Ectodermal cell (in vitro differentiated cells): ENCODE measurements at regions not wholly inside any gene's neighbourhood (a gene's known extent, or its start where the extent isn't known, plus 50 kb on each side); places are given as distances from the start of the nearest gene placed in this dataset.
"Not testable (repeated sequence)": the region's sequence is repeated elsewhere in the genome, so short reads cannot be mapped to it uniquely, and the experiment has no call there.

Experiments
- H3K27ac ChIP-seq: 2 replicates; pipeline ENCODE4 v1.7.0; 2013; ENCODE audit warnings: mild to moderate bottlenecking, low read depth, low read length; ENCODE audit not compliant: insufficient read depth, poor library complexity, severe bottlenecking
- H3K27me3 ChIP-seq: 2 replicates; pipeline ENCODE4 v1.7.0; 2013; ENCODE audit warnings: mild to moderate bottlenecking, low read length; ENCODE audit not compliant: insufficient read depth, control insufficient read depth, poor library complexity, severe bottlenecking
- H3K36me3 ChIP-seq: one replicate; pipeline ENCODE4 v1.7.0; 2013; ENCODE audit warnings: low read length; ENCODE audit not compliant: control insufficient read depth, insufficient read depth
- H3K4me1 ChIP-seq: one replicate; pipeline ENCODE4 v1.7.0; 2013; ENCODE audit warnings: low read length; ENCODE audit not compliant: control insufficient read depth, insufficient read depth
- H3K4me3 ChIP-seq: 2 replicates; pipeline ENCODE4 v1.7.0; 2013; ENCODE audit warnings: low read depth, low read length, control low read depth; ENCODE audit not compliant: insufficient read depth
- H3K9me3 ChIP-seq: 2 replicates; pipeline ENCODE4 v1.7.0; 2013; ENCODE audit warnings: mild to moderate bottlenecking, low read length, moderate library complexity; ENCODE audit not compliant: control insufficient read depth
- WGBS, 2 experiments: methylation state at CpG; one replicate each; pipeline ENCODE4 v1.1.7; 2013; ENCODE audit warnings: missing lambda C conversion rate in 2 of 2; 5-methylcytosine and 5-hydroxymethylcytosine counted together

DNA sequence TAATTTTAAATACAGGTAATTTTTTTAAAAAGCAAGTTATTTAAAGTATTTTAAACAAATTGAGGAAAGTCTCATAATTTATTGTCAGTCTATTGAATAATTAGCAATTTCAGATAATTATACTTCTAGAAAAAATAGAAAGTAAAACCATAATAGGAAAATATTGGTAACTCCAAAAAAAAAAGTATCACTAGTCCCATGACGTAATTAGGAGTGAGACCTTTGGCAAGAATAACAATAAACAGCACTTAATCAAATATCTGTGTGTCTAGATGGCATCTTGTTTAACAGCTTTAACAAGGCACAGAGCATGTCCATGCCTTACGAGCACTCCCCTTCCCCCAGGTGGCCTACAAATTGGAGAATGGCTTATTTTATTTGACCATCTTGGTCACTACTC lies 1683.6 kb upstream of the AGA start:
- WGBS, 2 experiments: 80 to 94% methylated on average over 2 of the region's 2 CpGs
- Histone ChIP-seq H3K27ac (no peak overlapping the region), H3K4me3 (no peak overlapping the region), H3K27me3 (no peaks in the 10 kb centered on the region), H3K9me3 (no peaks in the 10 kb centered on the region), H3K36me3 (no peaks in the 10 kb centered on the region), H3K4me1 (no peaks in the 10 kb centered on the region)

DNA sequence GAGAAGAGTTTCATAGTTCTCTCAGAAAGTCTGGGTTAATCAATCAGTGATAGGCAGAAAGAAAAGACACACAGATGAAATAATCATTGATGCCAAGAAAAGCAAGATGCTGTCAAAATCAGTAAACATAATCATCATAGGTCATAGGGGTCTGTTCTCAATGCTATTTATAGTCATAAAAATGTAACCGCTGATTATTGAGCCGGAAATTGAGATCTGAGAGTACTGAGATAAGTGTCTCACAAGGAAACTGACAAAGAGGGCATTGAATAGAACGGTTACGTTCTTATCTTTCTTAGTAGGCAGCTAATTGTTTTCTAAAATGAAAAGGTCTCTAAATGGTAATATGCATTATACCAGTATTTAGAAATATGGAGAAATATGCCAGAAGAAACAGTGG lies 1686.1 kb upstream of the AGA start:
- Histone ChIP-seq H3K36me3 (no peaks in the 10 kb centered on the region), H3K9me3 (no peaks in the 10 kb centered on the region), H3K4me1 (no peaks in the 10 kb centered on the region), H3K27me3 (no peaks in the 10 kb centered on the region), H3K27ac (no peak overlapping the region), H3K4me3 (no peak overlapping the region)
- WGBS, 2 experiments: 94% methylated on average over 4 of the region's 4 CpGs

DNA sequence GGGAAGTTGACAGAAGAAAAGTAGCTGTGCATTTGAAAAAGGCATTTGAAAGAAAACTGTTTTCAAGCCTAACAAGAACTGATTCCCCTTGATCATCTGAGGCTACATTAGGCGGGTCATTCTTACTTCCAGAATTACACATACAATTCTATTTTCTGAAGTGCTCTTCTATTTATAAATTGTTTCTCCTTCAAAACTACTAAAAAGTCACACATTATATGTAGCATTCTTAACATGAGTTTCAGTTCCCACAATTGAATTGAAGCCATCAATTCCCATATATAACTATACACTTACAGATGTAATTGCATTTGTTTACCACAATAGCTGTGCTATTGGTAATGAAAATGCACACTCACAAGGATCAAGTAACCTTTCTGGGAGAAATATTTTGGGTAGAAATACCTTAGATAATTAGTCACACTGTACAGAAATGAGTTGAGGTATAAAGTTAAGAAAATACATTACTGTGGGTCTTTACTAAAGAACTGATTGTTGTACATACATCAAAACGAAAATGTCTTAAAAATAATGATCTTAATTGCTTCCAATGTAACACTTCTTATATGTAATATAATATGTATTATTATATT lies 1688.0 kb upstream of the AGA start:
- Histone ChIP-seq H3K9me3 (no peaks in the 10 kb centered on the region), H3K27ac (no peak overlapping the region), H3K4me1 (no peaks in the 10 kb centered on the region), H3K4me3 (no peak overlapping the region), H3K27me3 (no peaks in the 10 kb centered on the region), H3K36me3 (no peaks in the 10 kb centered on the region)
- 92 to 93% methylated on average over 1 of the region's 2 CpGs for WGBS, 2 experiments

DNA sequence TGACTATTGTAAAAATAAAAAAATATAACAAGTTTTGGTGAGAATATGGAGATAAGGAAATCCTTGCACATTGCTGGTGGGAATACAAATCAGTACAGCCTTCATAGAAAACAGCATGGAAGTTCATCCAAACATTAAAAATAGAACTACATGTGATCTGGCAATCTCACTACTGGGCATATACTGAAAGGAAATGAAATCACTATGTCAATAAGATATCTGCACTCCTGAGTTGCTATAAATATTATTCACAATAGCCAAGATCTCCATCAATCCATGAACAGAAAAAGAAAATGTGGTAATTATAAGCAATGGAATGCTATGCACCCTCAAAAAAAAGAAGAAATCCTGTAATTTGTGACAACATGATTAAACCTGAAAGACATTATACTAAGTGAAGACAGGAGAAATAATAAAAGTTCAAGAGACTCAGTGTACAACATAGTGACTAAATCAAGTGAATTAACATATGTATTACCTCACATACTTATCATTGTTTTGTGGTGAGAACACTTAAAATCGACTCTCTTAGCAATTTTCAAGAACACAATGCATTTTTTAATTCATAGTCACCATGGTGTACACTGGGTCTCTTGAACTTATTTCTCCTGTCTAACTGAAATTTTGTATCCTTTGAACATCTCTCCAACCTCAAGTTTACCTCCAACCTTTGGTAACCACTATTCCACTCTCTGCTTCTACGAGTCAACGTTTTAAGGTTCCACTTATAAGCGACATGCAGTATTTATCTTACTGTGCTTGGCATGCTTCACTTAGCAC lies 1703.7 kb upstream of the AGA start:
- WGBS, 2 experiments: 83% methylated on average over 4 of the region's 4 CpGs
- no peaks in the 10 kb centered on the region for H3K4me1 ChIP-seq
- H3K4me3 ChIP-seq: no peak overlapping the region

DNA sequence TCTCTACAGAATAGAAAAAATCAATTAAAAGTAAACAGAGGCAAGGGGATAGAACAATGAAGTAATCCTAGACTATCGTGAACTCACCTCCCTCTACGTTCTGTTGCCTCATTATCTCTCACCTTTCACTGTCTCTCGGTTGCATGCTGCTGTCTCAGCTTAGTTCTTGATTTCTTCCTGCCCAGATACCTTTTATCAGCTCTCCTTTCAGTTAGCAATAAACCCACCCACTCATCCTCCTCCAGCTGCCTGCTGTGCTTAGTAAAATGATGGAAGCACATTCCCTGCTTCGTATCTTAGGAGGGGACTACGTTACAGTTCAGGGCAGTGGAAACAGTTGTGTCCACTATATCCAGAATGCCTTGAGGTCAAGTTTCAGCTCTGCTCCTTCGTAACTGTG lies 1709.5 kb upstream of the AGA start:
- H3K4me1 ChIP-seq: no peaks in the 10 kb centered on the region
- H3K27ac ChIP-seq: no peak overlapping the region
- WGBS, 2 experiments: 86 to 88% methylated on average over 6 of the region's 6 CpGs
- H3K9me3 ChIP-seq: no peaks in the 10 kb centered on the region
- H3K4me3 ChIP-seq: no peak overlapping the region
- H3K27me3 ChIP-seq: no peaks in the 10 kb centered on the region
- H3K36me3 ChIP-seq: no peaks in the 10 kb centered on the region

More for the DNA sequence above, 1703.7 kb upstream of the AGA start:
- no peaks in the 10 kb centered on the region for H3K36me3 ChIP-seq
- H3K27me3 ChIP-seq: no peaks in the 10 kb centered on the region
- no peak overlapping the region for H3K27ac ChIP-seq
- H3K9me3 ChIP-seq: no peaks in the 10 kb centered on the region

DNA sequence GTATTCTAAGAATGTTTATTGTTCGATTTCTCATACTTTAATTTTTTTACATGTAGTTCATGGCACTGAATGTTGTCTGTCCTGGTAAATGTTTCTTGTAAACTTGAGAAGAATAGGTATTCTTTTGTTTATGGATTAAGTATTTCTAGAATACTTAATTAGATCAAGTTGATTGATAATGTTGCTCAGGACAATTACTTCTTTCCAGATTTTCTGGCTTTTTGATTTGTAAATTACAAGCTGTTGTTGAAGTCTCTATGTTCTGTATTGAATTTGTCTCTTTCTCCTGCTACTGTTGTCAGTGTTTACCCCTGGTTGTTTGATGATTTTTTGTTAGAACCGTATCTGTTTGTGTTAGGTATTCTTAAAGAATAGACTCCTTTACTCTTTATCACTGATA lies 1720.9 kb upstream of the AGA start:
- Histone ChIP-seq H3K27ac (no peak overlapping the region), H3K36me3 (no peaks in the 10 kb centered on the region), H3K27me3 (no peaks in the 10 kb centered on the region), H3K4me3 (no peak overlapping the region), H3K9me3 (no peaks in the 10 kb centered on the region), H3K4me1 (peaks cover 12% of the 10 kb centered on the region)
- WGBS, 2 experiments: 92% methylated on average over 1 of the region's 2 CpGs; no CpG with 5 or more reads in 1 of the 2 experiments

DNA sequence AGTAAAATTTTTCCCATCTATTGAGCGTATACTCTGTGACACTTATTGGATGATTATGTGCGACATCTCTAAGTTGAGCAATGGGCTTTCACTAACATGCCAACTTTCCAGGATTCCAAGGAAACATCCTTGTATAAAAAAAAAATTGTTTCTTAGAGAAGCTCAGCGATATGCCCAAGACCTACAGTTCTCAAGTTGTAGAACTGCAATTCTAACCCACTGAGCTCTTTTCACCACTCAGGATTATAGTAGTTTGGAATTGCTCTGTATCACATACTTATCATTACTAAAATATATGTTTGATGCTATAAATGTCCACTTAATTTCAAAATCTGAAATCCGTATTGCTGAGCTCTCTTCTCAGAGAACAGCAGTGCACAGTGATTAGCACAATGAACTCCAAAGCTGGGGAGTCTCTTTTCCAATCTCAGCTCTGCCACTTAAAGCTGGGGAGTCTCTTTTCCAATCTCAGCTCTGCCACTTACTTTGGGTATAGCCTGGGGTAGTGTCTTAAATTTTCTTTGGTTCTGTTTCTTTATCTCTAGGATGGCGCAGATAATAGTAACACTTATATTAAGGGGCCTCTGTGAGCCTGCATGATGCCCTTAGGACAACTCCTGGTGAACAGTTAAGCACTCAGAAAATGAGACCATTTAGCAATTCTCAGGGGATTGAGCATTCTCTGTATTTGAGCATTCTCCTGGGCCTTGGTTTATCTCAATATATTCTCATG lies 1722.2 kb upstream of the AGA start:
- H3K36me3 ChIP-seq: no peaks in the 10 kb centered on the region

DNA sequence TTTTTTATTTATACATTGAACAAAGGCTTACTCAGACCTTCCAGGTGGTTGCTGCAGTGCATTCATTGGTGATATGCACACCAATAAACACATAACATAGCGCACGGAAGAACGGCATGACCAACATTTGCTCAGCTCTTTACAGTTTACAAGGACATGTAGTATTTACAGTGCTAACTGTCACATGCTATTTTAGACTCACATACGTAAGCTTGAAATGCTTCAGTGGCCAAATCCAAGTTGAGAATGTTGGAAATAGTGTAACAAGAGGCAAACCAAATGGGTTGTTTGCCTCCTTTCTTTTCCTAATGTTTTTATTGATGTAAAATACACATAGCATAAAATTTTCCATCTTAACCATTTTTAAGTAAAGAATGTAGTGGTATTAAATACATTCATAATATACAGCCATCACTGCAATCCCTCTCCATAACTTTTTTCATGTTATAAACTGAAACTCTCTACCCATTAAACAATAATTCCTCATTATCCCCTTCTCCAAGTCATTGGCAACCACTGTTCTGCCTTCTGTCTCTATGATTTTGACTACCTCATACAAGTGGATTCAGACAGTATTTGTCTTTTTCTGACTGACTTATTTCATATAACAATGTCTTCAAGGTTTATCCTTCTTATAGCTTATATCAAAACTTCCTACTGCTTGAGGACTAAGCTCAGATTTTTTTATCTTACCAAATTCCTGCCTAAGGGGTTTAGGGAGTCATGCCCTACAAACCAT lies 1722.9 kb upstream of the AGA start:
- no peak overlapping the region for H3K27ac ChIP-seq
- H3K9me3 ChIP-seq: no peaks in the 10 kb centered on the region
- peaks cover 12% of the 10 kb centered on the region for H3K4me1 ChIP-seq
- H3K4me3 ChIP-seq: no peak overlapping the region
- 89 to 92% methylated on average over 4 of the region's 4 CpGs for WGBS, 2 experiments
- H3K27me3 ChIP-seq: peaks cover 5% of the 10 kb centered on the region
- no peaks in the 10 kb centered on the region for H3K36me3 ChIP-seq

More for the DNA sequence above, 1722.2 kb upstream of the AGA start:
- H3K4me1 ChIP-seq: peaks cover 12% of the 10 kb centered on the region
- H3K27me3 ChIP-seq: peaks cover 2% of the 10 kb centered on the region
- no peak overlapping the region for H3K27ac ChIP-seq
- H3K9me3 ChIP-seq: no peaks in the 10 kb centered on the region
- no peak overlapping the region for H3K4me3 ChIP-seq
- WGBS, 2 experiments: 95 to 97% methylated on average over 4 to 5 of the region's 5 CpGs

DNA sequence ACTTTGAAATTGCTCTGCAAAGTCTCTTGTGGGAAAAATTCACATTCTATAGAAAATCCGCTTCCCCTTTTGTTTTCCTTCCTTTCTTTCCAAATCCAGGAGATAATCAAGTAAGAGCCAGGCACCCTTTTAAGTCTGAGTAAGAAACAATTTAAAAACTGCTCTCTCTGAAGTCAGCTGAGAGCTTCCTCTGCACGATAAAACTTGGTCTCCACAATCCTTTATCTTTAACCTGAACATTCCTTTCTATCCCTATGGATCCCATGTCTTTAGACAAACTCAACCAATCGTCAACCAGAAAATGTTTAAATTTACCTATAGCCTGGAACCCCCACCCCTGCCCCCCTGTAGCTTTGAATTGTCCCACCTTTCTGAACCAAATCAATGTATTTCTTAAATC lies 1723.6 kb upstream of the AGA start:
- WGBS, 2 experiments: 22 to 26% methylated on average over 3 of the region's 3 CpGs
- no peaks in the 10 kb centered on the region for H3K9me3 ChIP-seq
- H3K36me3 ChIP-seq: no peaks in the 10 kb centered on the region
- peaks cover 5% of the 10 kb centered on the region for H3K27me3 ChIP-seq
- no peak overlapping the region for H3K4me3 ChIP-seq
- H3K27ac ChIP-seq: no peak overlapping the region
- peaks cover 12% of the 10 kb centered on the region for H3K4me1 ChIP-seq

DNA sequence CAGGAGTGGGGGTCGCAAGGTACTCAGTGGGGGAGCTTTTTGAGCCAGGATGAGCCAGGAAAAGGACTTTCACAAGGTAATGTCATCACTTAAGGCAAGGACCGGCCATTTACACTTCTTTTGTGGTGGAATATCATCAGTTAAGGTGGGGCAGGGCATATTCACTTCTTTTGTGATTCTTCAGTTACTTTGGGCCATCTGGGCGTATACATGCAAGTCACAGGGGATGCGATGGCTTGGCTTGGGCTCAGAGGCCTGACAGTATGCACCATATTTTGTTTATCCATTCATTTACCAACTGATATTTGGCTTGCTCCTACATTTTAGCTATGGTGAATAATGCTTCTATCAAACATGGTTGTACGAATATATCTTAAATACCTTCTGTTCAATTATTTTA lies 1728.1 kb upstream of the AGA start:
- not testable (repeated sequence) for H3K9me3 ChIP-seq, H3K36me3 ChIP-seq, H3K27ac ChIP-seq, H3K4me3 ChIP-seq, H3K27me3 ChIP-seq
- WGBS, 2 experiments: 69 to 76% methylated on average over 2 to 4 of the region's 5 CpGs
- peaks cover 11% of the 10 kb centered on the region for H3K4me1 ChIP-seq
